ENCODE measurements at regions not wholly inside any gene's neighbourhood (a gene's known extent, or its start where the extent isn't known, plus 50 kb on each side); places are given as distances from the start of the nearest gene placed in this dataset.

DNA sequence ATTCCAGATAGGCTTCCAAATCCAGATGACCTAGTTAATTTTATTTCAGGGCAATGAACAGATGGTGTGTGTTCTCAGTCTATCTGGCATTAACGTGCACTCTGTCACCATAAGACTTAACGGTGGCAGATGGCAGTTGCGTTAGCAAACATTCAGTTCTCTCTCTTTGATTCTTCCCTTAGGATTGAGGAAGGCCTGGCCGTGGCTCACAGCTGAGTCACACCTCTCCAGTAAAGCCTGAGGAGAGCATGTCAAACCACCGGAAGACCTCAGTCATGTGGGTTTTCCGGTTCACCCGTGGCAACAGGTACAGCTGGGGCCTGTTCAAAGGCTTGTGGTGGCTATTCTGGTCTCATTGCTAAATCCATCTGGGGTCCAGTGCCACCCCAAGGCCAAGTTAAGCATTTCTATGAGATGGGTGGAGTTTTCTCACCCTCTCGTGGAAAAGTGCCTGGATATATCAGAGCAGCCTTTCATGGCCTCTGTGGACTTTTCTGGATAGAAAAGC, 545.1 kb upstream of the ATP2B1 start:
- TF ChIP-seq, protein P1, sequence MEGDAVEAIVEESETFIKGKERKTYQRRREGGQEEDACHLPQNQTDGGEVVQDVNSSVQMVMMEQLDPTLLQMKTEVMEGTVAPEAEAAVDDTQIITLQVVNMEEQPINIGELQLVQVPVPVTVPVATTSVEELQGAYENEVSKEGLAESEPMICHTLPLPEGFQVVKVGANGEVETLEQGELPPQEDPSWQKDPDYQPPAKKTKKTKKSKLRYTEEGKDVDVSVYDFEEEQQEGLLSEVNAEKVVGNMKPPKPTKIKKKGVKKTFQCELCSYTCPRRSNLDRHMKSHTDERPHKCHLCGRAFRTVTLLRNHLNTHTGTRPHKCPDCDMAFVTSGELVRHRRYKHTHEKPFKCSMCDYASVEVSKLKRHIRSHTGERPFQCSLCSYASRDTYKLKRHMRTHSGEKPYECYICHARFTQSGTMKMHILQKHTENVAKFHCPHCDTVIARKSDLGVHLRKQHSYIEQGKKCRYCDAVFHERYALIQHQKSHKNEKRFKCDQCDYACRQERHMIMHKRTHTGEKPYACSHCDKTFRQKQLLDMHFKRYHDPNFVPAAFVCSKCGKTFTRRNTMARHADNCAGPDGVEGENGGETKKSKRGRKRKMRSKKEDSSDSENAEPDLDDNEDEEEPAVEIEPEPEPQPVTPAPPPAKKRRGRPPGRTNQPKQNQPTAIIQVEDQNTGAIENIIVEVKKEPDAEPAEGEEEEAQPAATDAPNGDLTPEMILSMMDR (IDR thresholded peaks at IDR 0.05): no peak
- TF ChIP-seq POLR2A (IDR thresholded peaks at IDR 0.05): no peak

Data from vagina (tissue), 2 donors.